VCaP (cell line): ENCODE measurements at regions not wholly inside any gene's neighbourhood (a gene's known extent, or its start where the extent isn't known, plus 50 kb on each side); places are given as distances from the start of the nearest gene placed in this dataset.
"Not testable (repeated sequence)": the region's sequence is repeated elsewhere in the genome, so short reads cannot be mapped to it uniquely, and the experiment has no call there.

Experiments
- H3K27ac ChIP-seq: fragments of 450-650 bp; 2 replicates; pipeline ENCODE4 v1.5.1; 2017
- TF ChIP-seq, protein P1 (sequence below): fragments of 450-650 bp; conservative IDR thresholded peaks from 2 replicates; pipeline ENCODE4 v1.5.1; 2017; ENCODE audit warnings: mild to moderate bottlenecking, moderate library complexity

- no peak overlapping the region for H3K27ac ChIP-seq
- TF ChIP-seq, protein P1, sequence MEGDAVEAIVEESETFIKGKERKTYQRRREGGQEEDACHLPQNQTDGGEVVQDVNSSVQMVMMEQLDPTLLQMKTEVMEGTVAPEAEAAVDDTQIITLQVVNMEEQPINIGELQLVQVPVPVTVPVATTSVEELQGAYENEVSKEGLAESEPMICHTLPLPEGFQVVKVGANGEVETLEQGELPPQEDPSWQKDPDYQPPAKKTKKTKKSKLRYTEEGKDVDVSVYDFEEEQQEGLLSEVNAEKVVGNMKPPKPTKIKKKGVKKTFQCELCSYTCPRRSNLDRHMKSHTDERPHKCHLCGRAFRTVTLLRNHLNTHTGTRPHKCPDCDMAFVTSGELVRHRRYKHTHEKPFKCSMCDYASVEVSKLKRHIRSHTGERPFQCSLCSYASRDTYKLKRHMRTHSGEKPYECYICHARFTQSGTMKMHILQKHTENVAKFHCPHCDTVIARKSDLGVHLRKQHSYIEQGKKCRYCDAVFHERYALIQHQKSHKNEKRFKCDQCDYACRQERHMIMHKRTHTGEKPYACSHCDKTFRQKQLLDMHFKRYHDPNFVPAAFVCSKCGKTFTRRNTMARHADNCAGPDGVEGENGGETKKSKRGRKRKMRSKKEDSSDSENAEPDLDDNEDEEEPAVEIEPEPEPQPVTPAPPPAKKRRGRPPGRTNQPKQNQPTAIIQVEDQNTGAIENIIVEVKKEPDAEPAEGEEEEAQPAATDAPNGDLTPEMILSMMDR: no peak
Observed at GRCh38 chr13:44872751-44873150, 116.5 kb downstream of the NUFIP1 start.

GRCh38 chr13:44870456-44870929 is 118.8 kb downstream of the NUFIP1 start:
- peak overlapping the region; percentile 40 for H3K27ac ChIP-seq
- TF ChIP-seq, protein P1: peak; percentile 18; the same call in 1 of the 2 replicates

- TF ChIP-seq, protein P1: no peak
- no peak overlapping the region for H3K27ac ChIP-seq
Observed at GRCh38 chr13:44869167-44869566, 120.1 kb downstream of the NUFIP1 start.

DNA sequence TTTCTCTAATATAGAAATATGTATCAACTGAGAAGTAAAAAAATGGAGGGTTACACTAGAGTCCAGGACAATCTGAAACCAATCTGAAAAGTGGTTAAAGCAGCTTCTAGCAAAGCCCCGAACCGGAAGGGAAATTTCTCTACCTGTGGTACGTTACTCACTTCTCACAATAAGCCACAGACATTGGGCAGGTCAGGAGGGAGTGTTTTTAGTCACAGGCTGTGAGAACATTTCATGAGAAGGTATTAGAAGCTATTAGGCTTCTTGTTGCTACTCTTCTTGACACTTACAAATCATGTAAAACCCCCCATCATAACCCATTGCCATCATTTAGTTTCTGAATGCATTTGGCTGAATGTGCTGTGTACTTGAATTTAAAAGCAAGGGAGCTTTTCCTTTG is 120.9 kb downstream of the NUFIP1 start:
- TF ChIP-seq, protein P1: no peak

GRCh38 chr13:44867825-44868224 is 121.4 kb downstream of the NUFIP1 start:
- H3K27ac ChIP-seq: no peak overlapping the region

More for the DNA sequence above, 120.9 kb downstream of the NUFIP1 start:
- H3K27ac ChIP-seq: no peak overlapping the region

DNA sequence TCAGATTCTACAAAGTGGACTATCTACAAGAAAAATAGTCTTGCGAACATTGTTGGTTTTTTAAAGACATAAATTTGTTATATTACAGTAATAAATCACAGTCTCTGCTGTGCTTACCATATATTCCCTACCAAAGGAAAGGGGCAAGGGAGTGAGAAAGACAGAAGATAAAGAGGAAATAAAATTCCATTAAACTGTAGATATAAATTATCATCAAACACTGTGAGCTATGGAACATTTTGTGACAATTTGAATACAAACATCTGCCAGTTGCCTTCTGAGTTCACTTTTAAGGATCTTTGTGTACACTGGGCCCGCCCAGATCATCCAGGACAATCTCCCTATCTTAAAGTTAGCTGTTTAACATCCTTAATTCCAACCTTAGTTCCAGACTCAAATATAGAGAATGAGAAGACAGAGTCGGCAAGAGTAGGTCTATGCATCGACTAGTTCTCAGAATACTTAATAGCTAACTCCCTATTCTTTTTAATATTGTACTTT is 122.8 kb downstream of the NUFIP1 start:
- no peak overlapping the region for H3K27ac ChIP-seq
- TF ChIP-seq, protein P1: no peak

More at GRCh38 chr13:44867825-44868224, 121.4 kb downstream of the NUFIP1 start:
- TF ChIP-seq, protein P1: no peak

DNA sequence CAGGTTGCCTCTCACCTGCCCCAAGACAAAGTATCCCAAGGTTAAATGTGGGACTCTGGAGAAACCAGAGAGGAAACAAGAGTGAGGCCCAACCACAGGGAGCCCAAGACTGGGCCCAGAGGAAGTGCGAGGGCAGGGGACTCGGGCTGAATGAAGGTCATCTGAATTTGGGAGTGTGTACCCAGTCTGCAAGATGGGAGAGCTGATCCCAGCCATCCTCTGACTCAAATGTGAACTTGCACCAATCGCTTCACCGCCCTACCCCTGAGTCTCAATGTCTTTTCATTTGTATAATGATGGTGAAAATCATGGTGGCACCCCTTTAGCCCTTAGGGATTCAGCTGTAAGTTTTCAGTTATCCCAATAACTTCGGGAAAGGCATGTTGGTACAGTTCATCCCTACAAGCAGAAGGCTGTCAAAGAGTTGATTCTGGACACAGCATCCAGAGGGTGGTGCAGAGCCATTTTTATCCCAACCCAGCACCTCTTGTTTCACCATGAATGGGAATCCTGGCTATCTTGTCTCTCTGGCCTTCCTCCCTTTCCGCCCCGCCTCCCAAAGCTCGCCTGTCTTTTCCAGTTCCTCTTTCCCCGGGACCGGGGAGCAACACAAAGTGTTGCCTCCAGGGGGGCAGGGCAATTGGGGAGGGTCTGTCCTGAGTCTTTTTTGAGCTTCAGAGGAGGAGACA is 123.4 kb downstream of the NUFIP1 start:
- no peak overlapping the region for H3K27ac ChIP-seq
- TF ChIP-seq, protein P1: no peak

DNA sequence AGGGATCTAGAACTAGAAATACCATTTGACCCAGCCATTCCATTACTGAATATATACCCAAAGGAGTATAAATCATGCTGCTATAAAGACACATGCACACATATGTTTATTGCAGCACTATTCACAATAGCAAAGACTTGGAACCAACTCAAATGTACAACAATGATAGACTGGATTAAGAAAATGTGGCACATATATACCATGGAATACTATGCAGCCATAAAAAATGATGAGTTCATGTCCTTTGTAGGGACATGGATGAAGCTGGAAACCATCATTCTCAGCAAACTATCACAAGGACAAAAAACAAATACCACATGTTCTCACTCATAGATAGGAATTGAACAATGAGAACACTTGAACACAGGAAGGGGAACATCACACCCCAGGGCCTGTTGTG is 125.6 kb downstream of the NUFIP1 start:
- not testable (repeated sequence) for H3K27ac ChIP-seq
